Stimulated activated CD8-positive, alpha-beta memory T cell treated with anti-CD3 and anti-CD28 coated beads, Interleukin-12 subunit alpha, Interleukin-12 subunit beta, amount 100 ng/mL, for 1 hour (primary cell): ENCODE measurements at regions not wholly inside any gene's neighbourhood (a gene's known extent, or its start where the extent isn't known, plus 50 kb on each side); places are given as distances from the start of the nearest gene placed in this dataset.
"Not testable (repeated sequence)": the region's sequence is repeated elsewhere in the genome, so short reads cannot be mapped to it uniquely, and the experiment has no call there.

Experiments used
- DNase-seq: peaks from one replicate; pipeline ENCODE4 v3.0.0-alpha.2; 2020; ENCODE audit warnings: low read depth

- no peak for DNase-seq
Observed at GRCh38 chr10:25867321-25867720, 66.7 kb upstream of the MYO3A start.

GRCh38 chr10:25869067-25869591 lies 64.9 kb upstream of the MYO3A start:
- DNase-seq: no peak

- no peak for DNase-seq
Observed at GRCh38 chr10:25869609-25870008, 64.4 kb upstream of the MYO3A start.

- DNase-seq: not testable (repeated sequence)
Observed at GRCh38 chr10:25874402-25874801, 59.6 kb upstream of the MYO3A start.

GRCh38 chr10:25875556-25876165 lies 58.4 kb upstream of the MYO3A start:
- peak; percentile 23 for DNase-seq

- no peak for DNase-seq
Observed at GRCh38 chr10:25877296-25877695, 56.7 kb upstream of the MYO3A start.
